NCI-H774 (cell line): ENCODE measurements at regions not wholly inside any gene's neighbourhood (a gene's known extent, or its start where the extent isn't known, plus 50 kb on each side); places are given as distances from the start of the nearest gene placed in this dataset.
A peak's percentile ranks its signal among the peaks of the same experiment; 100 is the strongest.
"Not testable (repeated sequence)": the region's sequence is repeated elsewhere in the genome, so short reads cannot be mapped to it uniquely, and the experiment has no call there.

Experiments used
- DNase-seq: peaks from one replicate; lab custom pipeline; 2025; lab: John Stamatoyannopoulos, UW

- DNase-seq: no peak
Measured at GRCh38 chr4:43619219-43619618, 726.7 kb downstream of the GRXCR1 start.

- not testable (repeated sequence) for DNase-seq
Measured at GRCh38 chr4:43637893-43638292, 745.4 kb downstream of the GRXCR1 start.

- no peak for DNase-seq
Measured at GRCh38 chr4:43651991-43652390, 759.5 kb downstream of the GRXCR1 start.

GRCh38 chr4:43659547-43659946 is 767.0 kb downstream of the GRXCR1 start:
- DNase-seq: not testable (repeated sequence)

GRCh38 chr4:43672265-43672885 is 776.2 kb downstream of the KCTD8 start:
- not testable (repeated sequence) for DNase-seq

GRCh38 chr4:43680421-43680820 is 768.2 kb downstream of the KCTD8 start:
- no peak for DNase-seq

- DNase-seq: no peak
Measured at GRCh38 chr4:43682551-43682950, 766.1 kb downstream of the KCTD8 start.

GRCh38 chr4:43690116-43690515 is 758.5 kb downstream of the KCTD8 start:
- no peak for DNase-seq

- no peak for DNase-seq
Measured at GRCh38 chr4:43693876-43694275, 754.7 kb downstream of the KCTD8 start.

GRCh38 chr4:43709443-43709842 is 739.2 kb downstream of the KCTD8 start:
- no peak for DNase-seq

GRCh38 chr4:43716721-43717395 is 731.8 kb downstream of the KCTD8 start:
- no peak for DNase-seq

GRCh38 chr4:43718369-43718768 is 730.2 kb downstream of the KCTD8 start:
- DNase-seq: no peak

- DNase-seq: no peak
Measured at GRCh38 chr4:43732829-43733426, 715.7 kb downstream of the KCTD8 start.

GRCh38 chr4:43742083-43742482 is 706.5 kb downstream of the KCTD8 start:
- DNase-seq: no peak

- DNase-seq: no peak
Measured at GRCh38 chr4:43754566-43754965, 694.0 kb downstream of the KCTD8 start.

GRCh38 chr4:43757147-43757546 is 691.5 kb downstream of the KCTD8 start:
- DNase-seq: no peak

GRCh38 chr4:43758836-43759235 is 689.8 kb downstream of the KCTD8 start:
- no peak for DNase-seq

GRCh38 chr4:43763029-43763610 is 685.5 kb downstream of the KCTD8 start:
- DNase-seq: no peak

- DNase-seq: no peak
Measured at GRCh38 chr4:43765514-43765913, 683.1 kb downstream of the KCTD8 start.

- no peak for DNase-seq
Measured at GRCh38 chr4:43766648-43767047, 682.0 kb downstream of the KCTD8 start.

GRCh38 chr4:43776371-43776770 is 672.2 kb downstream of the KCTD8 start:
- DNase-seq: peak; percentile 2

GRCh38 chr4:43778187-43778915 is 670.3 kb downstream of the KCTD8 start:
- no peak for DNase-seq
